ENCODE measurements at regions not wholly inside any gene's neighbourhood (a gene's known extent, or its start where the extent isn't known, plus 50 kb on each side); places are given as distances from the start of the nearest gene placed in this dataset.

GRCh38 chr13:96934889-96935489 lies 59.3 kb downstream of the OXGR1 start:
- H3K9ac ChIP-seq (ENCODE audit: control insufficient read depth, insufficient read depth, low read length): no peak overlapping the region
- DNase-seq (ENCODE audit: low read depth, low spot score) (no peak), ATAC-seq (no peak), FAIRE-seq (no peak)
- H3K9me3 ChIP-seq (replicated peaks; ENCODE audit: control insufficient read depth, insufficient read depth, low read length): no peaks in the 10 kb centered on the region
- TF ChIP-seq SIX5 (IDR thresholded peaks at IDR 0.05; ENCODE audit: low read depth, low read length, severe bottlenecking): no peak
- TF ChIP-seq E2F8 (IDR thresholded peaks at IDR 0.05; ENCODE audit: low read depth, partially characterized antibody): no peak
- no peak for TF ChIP-seq CEBPB (IDR thresholded peaks at IDR 0.05; ENCODE audit: borderline replicate concordance in 1 of 2, low read depth in 2 of 2, low read length in 2 of 2)
- no peak for TF ChIP-seq MLLT1 (IDR thresholded peaks at IDR 0.05)
- no peak for TF ChIP-seq ZNF384 (IDR thresholded peaks at IDR 0.05; ENCODE audit: borderline replicate concordance, low read depth, low read length)
- no peak for TF ChIP-seq MTA3 (IDR thresholded peaks at IDR 0.05; ENCODE audit: borderline replicate concordance, low read length)
- no peaks in the 10 kb centered on the region for H4K20me1 ChIP-seq (ENCODE audit: control insufficient read depth, insufficient read depth)
- SMC1A ChIA-PET (ENCODE audit: uncharacterized antibody, unreplicated experiment): no interaction called here
- in situ Hi-C loops (cut with MboI): no loop called here
- BruUV-seq (replicated peaks): no TSS peak
- H3K27ac ChIP-seq (ENCODE audit: control insufficient read depth, insufficient read depth): no peak overlapping the region
- POLR2A ChIA-PET: no interaction called here
- H3K27me3 ChIP-seq (replicated peaks in 1 of 2; ENCODE audit: control insufficient read depth in 2 of 2, insufficient read depth in 2 of 2, low read length in 1 of 2): no peaks in the 10 kb centered on the region
- 12% methylated on average over 6 of the region's 6 CpGs for WGBS (ENCODE audit: insufficient coverage, insufficient replicate concordance, low lambda C conversion rate, missing lambda C conversion rate)
- CTCF ChIA-PET: interaction anchor here (1.6 kb wide), 1 partner anchor 22 kb away, joined by 3 read pairs; no protein-coding TSS in a partner anchor
- RAD21 ChIA-PET (ENCODE audit: unreplicated experiment): no interaction called here
- no peaks in the 10 kb centered on the region for H3K79me2 ChIP-seq (ENCODE audit: control insufficient read depth, insufficient read depth, low read length)
- H3K36me3 ChIP-seq (ENCODE audit: control insufficient read depth in 2 of 2, insufficient read depth in 2 of 2, low read length in 1 of 2): no peaks in the 10 kb centered on the region
- intact Hi-C loops (cut with micrococcal nuclease; ENCODE audit: unreplicated experiment): no loop called here
- H3K4me1 ChIP-seq (ENCODE audit: control insufficient read depth, insufficient read depth, low read length): no peaks in the 10 kb centered on the region
- no peak overlapping the region for H3K4me3 ChIP-seq
- no peak overlapping the region for H2AFZ ChIP-seq (ENCODE audit: control insufficient read depth, low read depth, low read length)
- no peak overlapping the region for H3K4me2 ChIP-seq (ENCODE audit: control insufficient read depth, insufficient read depth)
